ENCODE measurements at regions not wholly inside any gene's neighbourhood (a gene's known extent, or its start where the extent isn't known, plus 50 kb on each side); places are given as distances from the start of the nearest gene placed in this dataset.

- TF ChIP-seq, protein P1, sequence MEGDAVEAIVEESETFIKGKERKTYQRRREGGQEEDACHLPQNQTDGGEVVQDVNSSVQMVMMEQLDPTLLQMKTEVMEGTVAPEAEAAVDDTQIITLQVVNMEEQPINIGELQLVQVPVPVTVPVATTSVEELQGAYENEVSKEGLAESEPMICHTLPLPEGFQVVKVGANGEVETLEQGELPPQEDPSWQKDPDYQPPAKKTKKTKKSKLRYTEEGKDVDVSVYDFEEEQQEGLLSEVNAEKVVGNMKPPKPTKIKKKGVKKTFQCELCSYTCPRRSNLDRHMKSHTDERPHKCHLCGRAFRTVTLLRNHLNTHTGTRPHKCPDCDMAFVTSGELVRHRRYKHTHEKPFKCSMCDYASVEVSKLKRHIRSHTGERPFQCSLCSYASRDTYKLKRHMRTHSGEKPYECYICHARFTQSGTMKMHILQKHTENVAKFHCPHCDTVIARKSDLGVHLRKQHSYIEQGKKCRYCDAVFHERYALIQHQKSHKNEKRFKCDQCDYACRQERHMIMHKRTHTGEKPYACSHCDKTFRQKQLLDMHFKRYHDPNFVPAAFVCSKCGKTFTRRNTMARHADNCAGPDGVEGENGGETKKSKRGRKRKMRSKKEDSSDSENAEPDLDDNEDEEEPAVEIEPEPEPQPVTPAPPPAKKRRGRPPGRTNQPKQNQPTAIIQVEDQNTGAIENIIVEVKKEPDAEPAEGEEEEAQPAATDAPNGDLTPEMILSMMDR (IDR thresholded peaks at IDR 0.05): no peak
- H3K4me3 ChIP-seq (ENCODE audit: low read depth in 1 of 2, low read length in 1 of 2): no peak overlapping the region
- H3K4me1 ChIP-seq (ENCODE audit: control insufficient read depth in 1 of 2, insufficient read depth in 1 of 2, low read depth in 1 of 2, low read length in 1 of 2): no peaks in the 10 kb centered on the region
- H3K9me3 ChIP-seq: no peaks in the 10 kb centered on the region
- no peaks in the 10 kb centered on the region for H3K36me3 ChIP-seq
- no peaks in the 10 kb centered on the region for H3K27me3 ChIP-seq
- H3K27ac ChIP-seq: no peak overlapping the region
Observed at GRCh38 chr4:171667906-171668305, 145.3 kb upstream of the GALNTL6 start.

- H3K4me1 ChIP-seq (ENCODE audit: control insufficient read depth in 1 of 2, insufficient read depth in 1 of 2, low read depth in 1 of 2, low read length in 1 of 2): no peaks in the 10 kb centered on the region
- H3K27ac ChIP-seq: no peak overlapping the region
- H3K27me3 ChIP-seq: no peaks in the 10 kb centered on the region
- H3K4me3 ChIP-seq (ENCODE audit: low read depth in 1 of 2, low read length in 1 of 2): no peak overlapping the region
- TF ChIP-seq, protein P1 (IDR thresholded peaks at IDR 0.05): no peak
- no peaks in the 10 kb centered on the region for H3K36me3 ChIP-seq
- H3K9me3 ChIP-seq: no peaks in the 10 kb centered on the region
Observed at GRCh38 chr4:171651071-171651470, 162.1 kb upstream of the GALNTL6 start.

DNA sequence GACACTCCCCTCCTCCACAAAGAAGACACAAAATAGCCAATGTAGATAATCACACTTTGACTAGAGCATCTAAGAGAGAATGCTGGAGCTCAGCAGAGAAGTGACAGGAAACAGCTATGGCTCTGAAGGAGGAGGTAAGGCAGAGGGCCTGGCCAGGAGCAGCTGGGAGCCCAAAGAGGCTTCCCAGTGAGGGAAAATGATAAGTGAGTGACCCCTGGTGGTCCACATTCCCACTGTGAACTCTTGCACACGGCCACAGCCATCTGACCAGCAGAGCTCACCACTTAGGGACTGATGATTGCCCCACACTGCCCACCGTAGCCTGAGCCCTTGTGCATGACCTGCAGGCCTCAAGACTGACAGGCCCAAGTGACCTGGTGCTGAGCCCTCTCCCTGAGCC, 162.7 kb upstream of the GALNTL6 start:
- Histone ChIP-seq H3K36me3 (no peaks in the 10 kb centered on the region), H3K27me3 (no peaks in the 10 kb centered on the region), H3K27ac (no peak overlapping the region), H3K9me3 (no peaks in the 10 kb centered on the region), H3K4me1 (ENCODE audit: control insufficient read depth in 1 of 2, insufficient read depth in 1 of 2, low read depth in 1 of 2, low read length in 1 of 2) (no peaks in the 10 kb centered on the region), H3K4me3 (ENCODE audit: low read depth in 1 of 2, low read length in 1 of 2) (no peak overlapping the region)
- TF ChIP-seq, protein P1 (IDR thresholded peaks at IDR 0.05): no peak

DNA sequence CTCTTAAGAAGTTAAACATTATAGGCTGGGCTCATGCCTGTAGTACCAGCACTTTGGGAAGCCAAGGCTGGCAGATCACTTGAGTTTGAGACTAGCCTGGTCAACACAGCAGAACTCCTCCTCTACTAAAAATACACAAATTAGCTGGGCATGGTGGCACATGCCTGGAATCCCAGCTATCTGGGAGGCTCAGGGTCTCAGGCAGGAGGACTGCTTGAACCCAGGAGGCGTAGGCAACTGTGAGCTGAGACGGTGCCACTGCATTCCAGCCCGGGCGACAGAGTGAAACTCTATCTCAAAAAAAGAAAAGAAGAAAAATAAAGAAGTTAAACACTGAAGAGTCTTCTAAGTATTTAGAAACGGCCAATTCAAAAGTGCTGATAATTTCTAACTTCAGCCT, 164.3 kb upstream of the GALNTL6 start:
- TF ChIP-seq, protein P1 (IDR thresholded peaks at IDR 0.05): no peak
- Histone ChIP-seq H3K27ac (no peak overlapping the region), H3K36me3 (no peaks in the 10 kb centered on the region)

GRCh38 chr4:171646984-171647383, 166.2 kb upstream of the GALNTL6 start:
- H3K9me3 ChIP-seq: no peaks in the 10 kb centered on the region
- no peaks in the 10 kb centered on the region for H3K27me3 ChIP-seq
- H3K4me3 ChIP-seq (ENCODE audit: low read depth in 1 of 2, low read length in 1 of 2): no peak overlapping the region
- no peaks in the 10 kb centered on the region for H3K36me3 ChIP-seq
- TF ChIP-seq, protein P1 (IDR thresholded peaks at IDR 0.05): no peak
- no peaks in the 10 kb centered on the region for H3K4me1 ChIP-seq (ENCODE audit: control insufficient read depth in 1 of 2, insufficient read depth in 1 of 2, low read depth in 1 of 2, low read length in 1 of 2)
- H3K27ac ChIP-seq: no peak overlapping the region

More for the DNA sequence above, 164.3 kb upstream of the GALNTL6 start:
- H3K4me1 ChIP-seq (ENCODE audit: control insufficient read depth in 1 of 2, insufficient read depth in 1 of 2, low read depth in 1 of 2, low read length in 1 of 2): no peaks in the 10 kb centered on the region
- H3K27me3 ChIP-seq: no peaks in the 10 kb centered on the region
- no peak overlapping the region for H3K4me3 ChIP-seq (ENCODE audit: low read depth in 1 of 2, low read length in 1 of 2)
- no peaks in the 10 kb centered on the region for H3K9me3 ChIP-seq
